Jurkat, Clone E6-1 (cell line): ENCODE measurements at regions not wholly inside any gene's neighbourhood (a gene's known extent, or its start where the extent isn't known, plus 50 kb on each side); places are given as distances from the start of the nearest gene placed in this dataset.

Experiments used
- DNase-seq: peaks from one replicate; pipeline ENCODE4 v3.0.0-alpha.2; 2011; ENCODE audit warnings: low read depth, low spot score
- H3K4me3 ChIP-seq: 2 replicates; pipeline ENCODE4 v1.5.1; 2011; ENCODE audit warnings: mild to moderate bottlenecking, low read length, control low read depth, moderate library complexity

DNA sequence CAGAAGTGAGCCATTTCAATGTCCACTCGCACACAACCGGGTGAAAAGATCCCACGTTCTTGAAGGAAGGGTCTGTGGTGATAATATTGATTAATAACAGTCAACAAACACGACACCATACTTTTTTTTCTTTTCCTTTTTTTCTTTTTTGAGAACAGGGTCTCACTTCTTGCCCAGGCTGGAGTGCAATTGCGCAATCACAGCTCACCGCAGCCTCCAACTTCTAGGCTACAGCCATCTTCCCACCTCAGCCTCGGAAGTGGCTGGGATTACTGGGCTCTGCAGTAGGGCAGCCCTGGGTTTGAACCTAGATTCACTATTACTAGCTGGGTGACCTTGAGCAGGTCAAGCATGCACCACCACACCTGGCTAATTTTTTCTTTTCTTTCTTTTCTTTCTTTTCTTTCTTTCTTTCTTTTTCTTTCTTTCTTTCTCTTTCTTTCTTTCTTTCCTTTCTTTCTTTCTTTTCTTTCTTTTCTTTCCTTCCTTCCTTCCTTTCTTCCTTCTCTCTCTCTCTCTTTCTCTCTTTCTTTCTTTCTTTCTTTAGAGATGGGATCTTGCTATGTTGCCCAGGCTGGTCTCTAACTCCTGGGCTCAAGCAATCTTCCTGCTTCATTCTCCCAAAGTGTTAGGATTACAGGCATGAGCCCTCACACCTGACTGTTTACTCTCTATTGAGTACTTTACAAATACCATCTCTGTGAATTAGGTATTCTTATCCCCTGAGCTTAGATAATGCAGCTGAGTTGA is 123.9 kb downstream of the SNX5 start:
- DNase-seq, result no peak
- H3K4me3 ChIP-seq, result no peak overlapping the region

- DNase-seq, result no peak
- no peak overlapping the region for H3K4me3 ChIP-seq
Measured at GRCh38 chr20:17844133-17844429, 124.5 kb downstream of the SNX5 start.

DNA sequence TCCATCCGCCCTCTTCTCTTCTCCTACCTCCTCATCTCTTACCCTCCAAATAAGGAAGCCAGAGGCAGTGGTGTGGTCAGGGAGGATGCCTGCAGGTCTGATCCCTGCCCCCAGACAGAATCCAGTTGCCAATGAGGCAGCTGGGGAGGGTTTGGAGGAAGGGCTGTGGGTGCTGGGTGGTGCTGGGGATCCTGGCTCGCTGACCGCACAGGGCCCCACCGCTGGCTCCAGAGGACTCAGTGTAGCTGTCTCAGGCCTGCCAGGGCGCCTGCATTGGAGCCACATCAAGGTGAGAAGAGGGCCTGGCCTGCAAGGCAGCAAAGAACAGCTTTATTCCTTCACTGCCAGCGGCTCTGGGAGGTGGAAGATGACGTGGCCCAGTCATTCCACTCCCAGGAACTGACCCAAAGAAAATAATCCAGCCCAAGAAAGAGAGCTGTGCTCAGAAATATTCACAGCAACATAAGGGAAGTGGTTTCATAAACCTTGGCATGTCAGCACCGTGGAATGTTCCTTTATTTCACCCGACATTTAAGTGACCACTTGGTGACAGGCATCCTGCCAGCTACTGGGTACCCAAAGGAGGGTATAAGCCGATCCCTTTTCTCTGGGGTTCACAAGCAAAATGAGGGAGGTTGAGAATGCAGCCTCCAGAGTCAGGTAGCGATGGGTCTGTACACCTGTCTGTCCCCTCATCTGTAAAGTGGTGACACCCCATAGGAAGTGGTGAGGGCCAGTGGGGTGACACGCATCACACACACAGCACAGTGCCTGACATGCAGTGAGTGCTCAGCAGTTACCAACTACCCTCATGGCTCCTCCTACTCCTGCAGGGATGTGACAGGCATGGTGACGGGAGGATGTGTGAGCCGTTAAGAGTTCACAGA is 125.1 kb downstream of the SNX5 start:
- no peak overlapping the region for H3K4me3 ChIP-seq
- DNase-seq, result peak; percentile 80

DNA sequence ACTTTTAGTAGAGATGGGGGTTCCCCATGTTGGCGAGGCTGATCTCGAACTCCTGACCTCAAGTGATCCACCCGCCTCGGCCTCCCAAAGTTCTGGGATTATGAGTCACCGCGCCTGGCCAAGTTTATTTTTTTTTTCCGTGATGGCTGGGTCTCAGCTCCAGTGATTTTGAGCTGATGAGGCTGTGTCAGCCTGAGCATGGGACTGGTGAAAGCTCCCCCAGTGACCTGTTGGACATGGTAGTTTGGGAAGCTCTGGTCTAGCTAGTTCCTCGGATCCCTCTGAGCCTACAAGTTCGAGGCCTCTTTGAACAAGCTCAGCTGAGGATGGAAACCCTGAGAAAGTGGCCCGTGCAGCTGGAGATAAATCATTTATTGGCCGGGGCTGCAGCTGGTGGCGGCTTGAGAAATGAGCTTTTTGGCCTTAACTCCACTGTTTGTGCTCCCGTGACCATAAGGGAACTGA is 126.8 kb downstream of the SNX5 start:
- no peak for DNase-seq
- H3K4me3 ChIP-seq, result no peak overlapping the region

DNA sequence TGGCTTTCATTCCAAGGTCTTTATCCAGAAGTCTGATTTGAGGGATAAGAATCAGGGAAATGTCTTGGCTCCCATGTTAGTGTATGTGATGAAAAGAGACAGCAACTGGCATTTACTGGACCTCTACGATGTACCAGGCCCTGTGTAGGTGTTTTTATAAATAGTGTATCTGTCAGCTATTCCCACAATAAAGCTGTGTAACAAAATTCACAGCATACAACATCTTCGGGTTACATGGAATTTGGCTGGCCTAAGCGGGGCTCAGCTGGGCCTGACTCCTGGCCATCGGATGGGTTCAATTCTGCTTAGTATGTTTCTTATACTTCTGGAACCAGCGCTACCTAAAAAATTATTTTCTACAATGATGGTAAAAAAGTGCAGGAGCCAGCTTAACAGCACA is 128.2 kb downstream of the SNX5 start:
- no peak for DNase-seq
- no peak overlapping the region for H3K4me3 ChIP-seq

- H3K4me3 ChIP-seq, result no peak overlapping the region
- DNase-seq, result no peak
Measured at GRCh38 chr20:17838921-17839320, 129.7 kb downstream of the SNX5 start.

DNA sequence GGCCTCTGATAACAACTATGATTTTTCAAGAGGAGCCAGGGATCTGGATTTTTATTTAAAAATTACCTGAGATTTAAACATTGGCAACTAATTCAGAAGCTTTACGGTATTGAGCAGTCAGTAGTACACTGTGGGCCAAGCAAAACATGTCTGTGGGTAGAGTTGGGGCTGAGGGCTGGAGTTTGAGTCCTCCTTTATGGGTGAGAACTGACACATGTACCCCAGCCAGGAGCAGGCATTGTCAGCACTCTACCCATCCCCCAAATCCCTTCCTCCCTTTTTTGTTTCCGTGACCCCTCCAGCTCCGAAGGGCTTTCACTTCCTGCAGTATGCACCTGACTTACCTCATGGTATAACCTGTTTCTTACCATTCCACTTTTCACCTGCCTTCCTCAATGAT is 131.4 kb downstream of the SNX5 start:
- DNase-seq, result no peak
- no peak overlapping the region for H3K4me3 ChIP-seq

DNA sequence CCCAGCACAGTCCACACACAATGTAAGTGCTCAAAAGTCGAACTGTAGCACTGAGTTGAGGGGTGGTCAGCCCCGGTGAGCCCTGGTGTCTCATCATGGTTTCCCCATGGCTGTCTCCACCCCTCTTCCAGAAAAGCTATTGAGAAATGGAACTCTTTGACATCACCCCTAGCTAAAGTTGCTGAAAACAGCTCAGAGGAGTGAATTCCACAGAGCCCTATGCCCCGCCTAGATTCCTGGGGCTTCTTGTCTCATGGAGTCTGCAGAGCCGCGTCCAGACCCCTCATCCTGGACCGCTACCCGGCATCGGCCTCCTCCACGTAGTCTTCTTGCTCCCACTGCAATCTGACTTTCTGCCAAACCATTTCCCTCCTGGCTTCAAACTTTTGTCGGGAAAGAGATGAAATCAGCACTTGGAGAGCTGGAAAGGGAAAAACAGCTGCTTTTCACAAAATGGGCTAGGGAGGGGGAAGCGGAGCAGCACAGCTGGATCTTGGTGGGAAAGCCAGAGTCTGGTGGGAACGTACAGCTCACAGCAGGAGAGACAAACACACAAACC is 132.2 kb downstream of the SNX5 start:
- no peak for DNase-seq
- H3K4me3 ChIP-seq, result no peak overlapping the region

DNA sequence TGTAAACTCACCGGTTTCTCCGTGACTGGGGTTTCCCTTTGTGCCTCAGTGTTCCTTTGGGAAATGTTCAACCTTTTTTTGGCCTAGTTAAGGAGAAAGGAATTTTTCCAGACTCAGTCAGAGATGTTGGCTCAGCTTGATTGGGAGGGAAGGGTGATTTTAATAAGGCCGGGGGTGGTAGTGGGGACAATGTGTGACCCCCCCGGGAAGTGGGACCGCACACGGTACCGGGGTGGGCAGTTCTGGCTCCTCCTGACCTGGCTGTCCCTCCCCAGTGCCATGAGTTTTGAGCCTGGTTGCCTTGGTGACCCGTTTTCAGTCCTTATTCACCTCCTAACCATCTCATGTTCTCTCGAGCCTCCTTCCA is 132.7 kb downstream of the SNX5 start:
- no peak for DNase-seq
- no peak overlapping the region for H3K4me3 ChIP-seq

- H3K4me3 ChIP-seq, result no peak overlapping the region
- no peak for DNase-seq
Measured at GRCh38 chr20:17835240-17835933, 133.2 kb downstream of the SNX5 start.

GRCh38 chr20:17834804-17835203 is 133.8 kb downstream of the SNX5 start:
- no peak for DNase-seq
- H3K4me3 ChIP-seq, result no peak overlapping the region

DNA sequence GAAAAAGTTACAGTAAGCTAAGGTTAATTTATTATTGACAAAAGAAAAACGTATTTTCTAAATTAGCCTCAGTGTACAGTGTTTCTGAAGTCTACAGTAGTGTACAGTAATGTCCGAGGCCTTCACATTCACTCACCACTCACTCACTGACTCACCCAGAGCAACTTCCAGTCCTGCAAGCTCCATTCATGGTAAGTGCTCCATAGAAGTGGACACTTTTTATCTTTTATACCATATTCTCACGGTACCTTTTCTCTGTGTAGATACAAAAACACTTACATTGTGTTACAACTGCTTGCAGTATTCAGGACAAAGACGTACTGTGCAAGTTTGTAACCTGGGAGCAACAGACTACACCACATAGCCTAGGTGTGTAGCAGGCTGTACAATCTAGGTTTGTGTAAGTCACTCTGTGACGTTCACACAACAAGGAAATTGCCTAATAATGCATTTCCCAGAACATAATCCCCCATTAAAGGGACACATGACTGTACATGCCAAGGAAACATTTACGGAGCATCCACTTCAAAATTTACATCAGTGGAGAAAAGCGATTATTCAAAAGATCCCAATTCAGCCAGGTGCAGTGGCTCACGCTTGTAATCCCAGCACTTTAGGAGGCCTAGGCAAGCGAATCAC is 133.4 kb downstream of the BANF2 start:
- no peak for DNase-seq

DNA sequence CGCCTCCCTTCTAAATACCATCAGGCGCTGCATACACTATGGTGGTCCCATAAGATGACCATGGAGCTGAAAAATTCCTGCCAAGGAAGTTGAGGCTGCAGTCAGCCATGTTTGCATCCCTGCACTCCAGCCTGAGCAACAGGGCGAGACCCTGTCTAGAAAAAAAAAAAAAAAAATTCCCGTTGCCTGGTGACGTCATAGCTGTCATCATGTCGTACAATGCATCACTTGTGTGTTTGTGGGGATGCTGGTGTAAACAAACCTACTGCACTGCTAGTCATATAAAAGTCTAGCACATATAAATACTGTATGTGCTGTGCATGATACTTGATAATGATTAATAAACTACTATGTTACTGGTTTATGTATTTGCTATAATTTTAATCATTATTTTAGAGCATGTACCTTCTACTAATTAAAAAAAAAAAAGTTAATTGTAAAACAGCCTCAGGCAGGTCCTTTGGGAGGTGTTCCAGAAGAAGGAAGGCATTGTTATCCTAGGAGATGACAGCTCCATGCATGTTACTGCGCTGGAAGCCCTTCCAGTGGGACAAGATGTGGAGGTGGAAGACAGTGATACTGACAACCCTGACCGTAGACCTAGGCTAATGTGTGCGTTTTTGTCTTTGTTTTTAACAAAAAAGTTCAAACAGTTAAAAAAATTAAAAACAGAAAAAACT is 132.6 kb downstream of the BANF2 start:
- H3K4me3 ChIP-seq, result no peak overlapping the region
- DNase-seq, result no peak

More for the DNA sequence above, 133.4 kb downstream of the BANF2 start:
- no peak overlapping the region for H3K4me3 ChIP-seq

- DNase-seq, result no peak
- H3K4me3 ChIP-seq, result no peak overlapping the region
Measured at GRCh38 chr20:17828598-17829144, 128.9 kb downstream of the BANF2 start.

DNA sequence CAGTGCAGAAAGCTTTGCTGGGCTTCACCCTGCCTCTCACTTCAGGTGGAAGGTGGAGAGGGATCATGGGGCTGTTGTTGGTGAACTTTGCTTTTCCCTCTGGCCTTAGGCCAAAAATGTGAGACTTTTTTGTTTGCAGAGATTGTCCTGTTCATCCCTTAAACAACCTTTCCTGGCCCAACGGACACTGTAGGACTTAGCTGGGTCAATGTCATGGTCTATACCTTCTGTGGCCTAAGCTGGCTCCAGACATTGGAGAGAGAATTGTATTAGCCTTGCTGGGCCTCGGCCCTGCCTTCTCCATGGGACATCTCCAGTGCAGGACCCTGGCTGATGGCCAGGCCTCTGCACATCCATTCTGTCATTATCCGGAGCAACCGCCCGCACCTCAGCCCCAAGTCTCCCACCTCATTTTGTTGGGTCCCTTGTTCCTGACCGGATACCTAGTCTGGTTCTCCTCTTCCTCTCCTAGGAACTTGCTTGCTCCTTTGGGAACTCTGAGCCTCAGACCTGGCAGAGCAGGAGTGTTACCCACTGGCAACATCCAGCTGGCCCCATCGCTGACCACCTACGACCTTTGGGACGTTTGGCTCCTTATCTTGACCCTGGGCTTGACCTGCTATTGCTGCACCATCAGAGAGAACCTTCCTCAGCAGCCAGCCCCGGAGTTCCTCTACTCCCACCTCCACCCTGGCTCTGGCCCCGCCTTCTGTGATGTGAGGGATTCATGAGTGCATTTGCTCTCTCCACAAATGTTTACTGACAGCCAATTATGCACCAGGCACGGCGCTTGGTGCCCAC is 128.2 kb downstream of the BANF2 start:
- no peak overlapping the region for H3K4me3 ChIP-seq
- no peak for DNase-seq

DNA sequence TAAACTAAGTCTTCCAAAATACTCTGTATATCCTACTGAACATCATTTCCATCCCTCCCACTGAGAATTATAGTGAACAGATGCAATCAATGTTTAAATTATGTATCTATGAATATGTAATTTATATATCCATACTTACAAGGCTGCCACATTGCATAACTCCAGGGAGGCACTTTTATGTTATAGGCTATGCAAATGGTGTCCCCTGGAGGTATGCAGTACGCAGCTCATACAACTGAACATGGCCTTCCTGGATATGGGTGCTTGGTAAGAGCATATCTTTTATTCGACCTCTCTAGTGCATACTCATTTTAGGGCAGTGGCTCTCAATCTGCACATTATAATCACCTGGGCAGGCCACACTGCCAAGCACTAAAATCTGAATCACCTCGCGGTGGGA is 127.3 kb downstream of the BANF2 start:
- no peak for DNase-seq
- no peak overlapping the region for H3K4me3 ChIP-seq

GRCh38 chr20:17825960-17826843 is 126.4 kb downstream of the BANF2 start:
- H3K4me3 ChIP-seq, result no peak overlapping the region
- DNase-seq, result no peak
